CD4-positive, alpha-beta T cell (primary cell): ENCODE measurements at regions not wholly inside any gene's neighbourhood (a gene's known extent, or its start where the extent isn't known, plus 50 kb on each side); places are given as distances from the start of the nearest gene placed in this dataset.

Experiments used
- ATAC-seq: fragments of 200-7000 bp; cut with Tn5 transposase; one replicate; pipeline ENCODE4 v1.10.0; 2022; ENCODE audit warnings: mild to moderate bottlenecking; ENCODE audit not compliant: poor library complexity
- CTCF ChIA-PET: fragments of 350-600 bp; sonication (Branson Sonifier 250); formaldehyde crosslinking; loops from one replicate; lab custom pipeline; 2021; ENCODE audit warnings: antibody characterized with exemption, inconsistent platforms; lab: Charles Lee
- POLR2A ChIA-PET: fragments of 350-600 bp; sonication (Branson Sonifier 250); formaldehyde crosslinking; loops from one replicate; lab custom pipeline; 2021; ENCODE audit warnings: antibody characterized with exemption, inconsistent platforms; lab: Charles Lee
- DNase-seq, 14 experiments: peaks; one replicate each; pipeline ENCODE4 v3.0.0-alpha.2; 2013 to 2020; ENCODE audit warnings: mixed read lengths in 2 of 14
- H3K27ac ChIP-seq, 2 donors: one replicate each; pipeline versions ENCODE4 v1.5.1 to v1.7.0; 2013; ENCODE audit warnings: low read length in 2 of 2, low read depth in 1 of 2, mild to moderate bottlenecking in 1 of 2
- H3K27me3 ChIP-seq, 2 experiments: 1 replicate in 1 of 2; 2 replicates in 1 of 2; pipeline versions ENCODE4 v1.6.1 to v1.7.0; 2013; ENCODE audit warnings: low read length in 2 of 2, control low read depth in 1 of 2, mild to moderate bottlenecking in 1 of 2, moderate library complexity in 1 of 2; ENCODE audit not compliant: insufficient read depth in 2 of 2, control insufficient read depth in 1 of 2
- H3K36me3 ChIP-seq: one replicate; pipeline ENCODE4 v1.6.1; 2013; ENCODE audit warnings: low read length, control low read depth; ENCODE audit not compliant: insufficient read depth
- H3K4me1 ChIP-seq: one replicate; pipeline ENCODE4 v1.6.1; 2013; ENCODE audit warnings: low read length, control low read depth; ENCODE audit not compliant: insufficient read depth
- H3K4me3 ChIP-seq: one replicate; pipeline ENCODE4 v1.5.1; 2013; ENCODE audit warnings: mild to moderate bottlenecking, low read length, moderate library complexity
- H3K9me3 ChIP-seq, 2 experiments: 1 replicate in 1 of 2; 2 replicates in 1 of 2; pipeline versions ENCODE4 v1.6.1 to v1.7.0; 2013; ENCODE audit warnings: low read length in 2 of 2, mild to moderate bottlenecking in 2 of 2, control low read depth in 1 of 2, moderate library complexity in 1 of 2; ENCODE audit not compliant: control insufficient read depth in 1 of 2, insufficient read depth in 1 of 2
- H3K27ac Mint-ChIP-seq: one replicate; pipeline ENCODE4 v1.8.0; 2020; ENCODE audit warnings: mixed read lengths
- H3K27me3 Mint-ChIP-seq: one replicate; pipeline ENCODE4 v1.8.0; 2021; ENCODE audit warnings: mixed read lengths
- H3K36me3 Mint-ChIP-seq: one replicate; pipeline ENCODE4 v1.8.0; 2021; ENCODE audit warnings: low read depth, mixed read lengths
- H3K4me1 Mint-ChIP-seq: one replicate; pipeline ENCODE4 v1.8.0; 2021; ENCODE audit warnings: low read depth, mixed read lengths
- H3K4me3 Mint-ChIP-seq: one replicate; pipeline ENCODE4 v1.8.0; 2020; ENCODE audit warnings: mild to moderate bottlenecking, mixed read lengths
- H3K9me3 Mint-ChIP-seq: one replicate; pipeline ENCODE4 v1.8.0; 2020; ENCODE audit warnings: mixed read lengths
- intact Hi-C, 2 experiments: fragments of 100-400 bp; cut with DNase I in 1 of 2; cut with micrococcal nuclease in 1 of 2; formaldehyde crosslinking; loops; one replicate each; pipeline versions ENCODE4 v1.15.1 to v1.9.0; 2023 to 2025; cut with DNase I, micrococcal nuclease
- TF ChIP-seq, protein P1 (sequence below): fragments of 200-600 bp; IDR thresholded peaks from one replicate; pipeline ENCODE4 v1.8.0; 2022; ENCODE audit warnings: antibody characterized with exemption, mild to moderate bottlenecking

DNA sequence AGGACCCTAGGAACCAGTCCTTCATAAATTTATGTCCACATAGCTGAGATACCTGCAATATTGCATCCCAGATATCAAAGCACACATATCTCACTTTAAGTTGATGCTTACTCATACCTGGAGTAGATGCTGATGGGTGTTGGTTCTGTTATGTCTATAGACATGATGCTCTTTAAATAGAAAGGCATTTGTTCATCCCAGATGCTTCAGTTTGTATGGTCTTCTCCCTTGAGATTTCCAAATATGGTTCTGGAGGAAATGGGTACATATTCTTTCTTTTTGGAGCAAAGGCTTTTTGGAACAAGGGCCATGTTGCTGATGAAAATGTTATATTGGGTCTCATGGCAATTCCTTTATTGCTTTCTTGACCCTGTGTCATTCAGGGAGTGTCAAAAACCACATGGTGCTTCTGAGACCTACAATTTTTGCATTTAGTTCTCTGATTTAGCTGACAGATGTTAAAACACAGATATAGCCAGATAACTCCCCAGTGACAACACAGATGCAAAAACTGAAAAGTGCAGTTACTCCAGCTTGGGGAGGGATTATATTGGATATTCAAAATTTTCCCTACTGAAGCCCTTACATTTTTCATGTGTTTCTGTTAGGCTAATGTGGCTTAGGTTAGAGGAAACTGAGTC is 211.4 kb downstream of the KCNRG start:
- TF ChIP-seq, protein P1, sequence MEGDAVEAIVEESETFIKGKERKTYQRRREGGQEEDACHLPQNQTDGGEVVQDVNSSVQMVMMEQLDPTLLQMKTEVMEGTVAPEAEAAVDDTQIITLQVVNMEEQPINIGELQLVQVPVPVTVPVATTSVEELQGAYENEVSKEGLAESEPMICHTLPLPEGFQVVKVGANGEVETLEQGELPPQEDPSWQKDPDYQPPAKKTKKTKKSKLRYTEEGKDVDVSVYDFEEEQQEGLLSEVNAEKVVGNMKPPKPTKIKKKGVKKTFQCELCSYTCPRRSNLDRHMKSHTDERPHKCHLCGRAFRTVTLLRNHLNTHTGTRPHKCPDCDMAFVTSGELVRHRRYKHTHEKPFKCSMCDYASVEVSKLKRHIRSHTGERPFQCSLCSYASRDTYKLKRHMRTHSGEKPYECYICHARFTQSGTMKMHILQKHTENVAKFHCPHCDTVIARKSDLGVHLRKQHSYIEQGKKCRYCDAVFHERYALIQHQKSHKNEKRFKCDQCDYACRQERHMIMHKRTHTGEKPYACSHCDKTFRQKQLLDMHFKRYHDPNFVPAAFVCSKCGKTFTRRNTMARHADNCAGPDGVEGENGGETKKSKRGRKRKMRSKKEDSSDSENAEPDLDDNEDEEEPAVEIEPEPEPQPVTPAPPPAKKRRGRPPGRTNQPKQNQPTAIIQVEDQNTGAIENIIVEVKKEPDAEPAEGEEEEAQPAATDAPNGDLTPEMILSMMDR = no peak
- Mint-ChIP-seq H3K9me3 (no peaks in the 10 kb centered on the region), H3K36me3 (no peaks in the 10 kb centered on the region), H3K27ac (no peak overlapping the region), H3K4me1 (peaks cover 20% of the 10 kb centered on the region), H3K4me3 (no peak overlapping the region), H3K27me3 (no peaks in the 10 kb centered on the region)
- H3K4me1 ChIP-seq = peaks cover 17% of the 10 kb centered on the region
- intact Hi-C loops = no loop called here
- H3K9me3 ChIP-seq = no peaks in the 10 kb centered on the region
- H3K36me3 ChIP-seq = no peaks in the 10 kb centered on the region
- no peak for ATAC-seq
- POLR2A ChIA-PET = interaction anchor here (0.6 to 1.0 kb wide), 3 partner anchors 8 to 102 kb away, joined by 3 to 5 read pairs (median 3); no protein-coding TSS in a partner anchor
- no peaks in the 10 kb centered on the region for H3K27me3 ChIP-seq
- H3K27ac ChIP-seq = no peak overlapping the region
- DNase-seq = no peak
- no peak overlapping the region for H3K4me3 ChIP-seq
- CTCF ChIA-PET = no interaction called here

DNA sequence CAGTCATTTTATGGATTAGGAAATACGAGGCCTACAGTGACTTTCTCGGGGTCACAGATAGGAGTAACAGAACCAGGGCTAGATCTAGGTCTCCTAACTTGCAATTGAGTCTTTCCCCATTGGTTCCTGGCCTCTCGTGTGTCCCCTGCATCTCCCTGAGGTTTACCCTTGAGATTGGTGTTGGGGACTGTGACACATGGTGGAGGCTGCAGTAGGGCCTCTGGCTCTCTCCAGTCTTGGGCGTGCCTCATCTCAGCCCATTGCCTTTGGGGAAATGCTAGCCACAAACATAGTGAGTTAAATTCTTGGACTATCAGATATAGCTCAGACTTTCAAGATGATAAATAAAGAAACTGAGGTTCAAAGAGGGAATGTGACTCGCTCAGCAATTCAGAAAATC is 212.1 kb downstream of the KCNRG start:
- H3K9me3 ChIP-seq = no peaks in the 10 kb centered on the region
- ATAC-seq (no peak), DNase-seq (no peak)
- Mint-ChIP-seq H3K27ac (no peak overlapping the region), H3K27me3 (no peaks in the 10 kb centered on the region), H3K4me3 (no peak overlapping the region), H3K36me3 (no peaks in the 10 kb centered on the region), H3K9me3 (no peaks in the 10 kb centered on the region), H3K4me1 (peaks cover 19% of the 10 kb centered on the region)
- peaks cover 12% of the 10 kb centered on the region for H3K4me1 ChIP-seq
- H3K36me3 ChIP-seq = no peaks in the 10 kb centered on the region
- intact Hi-C loops = no loop called here
- no peak overlapping the region for H3K27ac ChIP-seq
- H3K4me3 ChIP-seq = no peak overlapping the region
- H3K27me3 ChIP-seq = no peaks in the 10 kb centered on the region
- TF ChIP-seq, protein P1 = no peak
- ChIA-PET CTCF (no interaction called here), POLR2A (no interaction called here)

DNA sequence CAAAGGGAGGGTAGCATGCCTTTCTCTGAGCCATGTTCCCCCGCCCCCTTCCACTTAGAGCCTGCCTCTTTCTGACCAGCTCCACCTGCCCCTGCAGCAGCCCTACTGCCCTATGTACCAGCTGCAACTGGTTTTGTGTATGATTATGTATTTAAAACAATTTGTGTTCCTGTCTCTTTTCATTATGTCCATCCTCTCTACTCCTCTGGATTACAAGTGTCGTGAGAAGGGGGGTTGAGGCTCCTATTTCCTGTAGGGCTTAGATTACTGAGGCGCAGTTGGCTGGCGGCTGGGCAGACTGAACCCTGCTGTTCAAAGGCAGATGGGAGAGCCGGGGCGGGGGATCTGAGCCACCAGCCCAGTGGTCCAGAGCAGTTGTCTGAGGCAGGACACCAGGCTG is 213.3 kb downstream of the KCNRG start:
- H3K4me3 ChIP-seq = no peak overlapping the region
- intact Hi-C loops = no loop called here
- no peak overlapping the region for H3K4me3 Mint-ChIP-seq
- H3K36me3 ChIP-seq = no peaks in the 10 kb centered on the region
- ChIA-PET CTCF (no interaction called here), POLR2A (no interaction called here)
- TF ChIP-seq, protein P1 = no peak
- H3K9me3 ChIP-seq = peaks cover 0 to 1% of the 10 kb centered on the region in 2 experiments
- H3K9me3 Mint-ChIP-seq = no peaks in the 10 kb centered on the region
- DNase-seq (no peak), ATAC-seq (no peak)
- H3K4me1 Mint-ChIP-seq = peaks cover 16% of the 10 kb centered on the region
- H3K4me1 ChIP-seq = peaks cover 6% of the 10 kb centered on the region
- no peaks in the 10 kb centered on the region for H3K27me3 Mint-ChIP-seq
- H3K27ac Mint-ChIP-seq = no peak overlapping the region
- H3K36me3 Mint-ChIP-seq = no peaks in the 10 kb centered on the region
- no peak overlapping the region for H3K27ac ChIP-seq
- H3K27me3 ChIP-seq = no peaks in the 10 kb centered on the region
